ENCODE measurements at regions not wholly inside any gene's neighbourhood (a gene's known extent, or its start where the extent isn't known, plus 50 kb on each side); places are given as distances from the start of the nearest gene placed in this dataset.

- DNase-seq (ENCODE audit: low read depth) = no peak
These were observed 160.4 kb downstream of the AACS start for GRCh38 chr12:125225641-125226040.

- peak; percentile 49 for DNase-seq (ENCODE audit: low read depth)
These were observed 163.5 kb downstream of the AACS start for GRCh38 chr12:125228519-125229260.

DNA sequence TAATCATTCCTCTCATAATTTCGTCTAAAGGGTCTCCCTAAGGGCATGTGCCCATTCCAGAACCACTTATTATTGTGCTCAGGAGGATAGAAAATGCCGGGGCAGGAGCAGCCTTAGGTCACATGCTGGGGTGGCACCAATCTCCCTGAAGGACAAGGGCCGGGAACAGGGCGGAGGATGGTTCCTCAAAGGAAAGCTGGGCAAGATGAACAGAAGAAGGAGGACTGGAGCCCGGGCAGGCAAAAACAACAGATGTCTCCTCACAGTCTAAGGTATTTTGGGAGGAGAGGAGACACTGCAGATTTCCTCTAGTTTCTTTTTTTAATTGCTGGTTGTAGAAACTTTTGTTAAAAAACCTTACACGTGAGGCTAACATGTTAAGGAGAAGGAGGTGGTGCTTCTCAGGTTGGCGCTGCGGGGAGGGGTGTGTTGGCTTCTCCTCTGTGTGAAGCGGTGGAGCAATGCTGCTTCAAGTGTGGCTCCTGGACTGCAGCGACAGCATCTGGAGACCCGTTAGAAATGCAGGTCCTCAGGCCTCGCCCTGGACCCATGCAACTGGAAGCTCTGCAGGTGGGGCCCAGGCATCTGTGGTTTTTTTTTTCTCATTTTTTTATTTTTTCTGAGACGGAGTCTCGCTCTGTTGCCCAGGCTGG lies 164.8 kb downstream of the AACS start:
- no peak for DNase-seq (ENCODE audit: low read depth)

DNA sequence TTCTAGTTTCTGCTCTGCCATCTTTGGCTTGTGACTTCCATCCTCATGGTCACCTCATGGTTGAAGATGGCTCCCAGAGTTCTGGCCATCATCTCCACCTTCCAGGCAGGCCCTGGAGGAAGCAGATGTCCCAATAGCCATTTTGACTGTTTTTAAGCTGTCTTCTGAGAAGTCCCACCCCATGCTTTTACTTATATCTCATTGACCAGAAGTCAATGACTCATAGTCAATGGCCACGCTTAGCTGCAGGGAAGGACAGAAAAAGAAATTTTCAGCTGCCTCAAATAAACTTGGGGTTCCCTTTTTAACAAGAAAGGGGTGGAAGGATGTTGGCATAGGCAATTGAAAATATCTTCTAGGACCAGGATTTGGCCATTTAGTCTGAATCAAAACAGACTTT lies 168.1 kb downstream of the AACS start:
- DNase-seq (ENCODE audit: low read depth) = no peak

GRCh38 chr12:125239563-125239962 lies 174.3 kb downstream of the AACS start:
- DNase-seq (ENCODE audit: low read depth) = no peak

DNA sequence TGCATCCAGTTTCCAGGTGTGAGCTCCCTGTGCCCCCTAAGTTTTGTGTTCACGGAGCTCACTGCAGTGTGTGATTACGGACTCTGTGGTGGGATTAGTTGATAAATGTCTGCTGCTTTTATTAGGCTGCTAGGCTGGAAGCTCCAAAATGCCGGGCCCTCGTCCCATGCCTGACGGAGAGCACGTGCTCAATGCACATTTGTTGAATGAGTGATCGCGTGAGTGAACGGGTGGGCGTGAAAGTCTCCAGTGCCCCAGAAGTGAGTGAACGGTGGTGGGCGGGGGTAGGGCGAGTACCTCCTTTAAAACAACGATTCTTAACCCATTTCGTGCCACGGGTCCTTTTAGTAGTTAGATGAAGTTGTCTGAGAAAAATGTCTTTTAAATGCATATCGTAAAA lies 175.5 kb downstream of the AACS start:
- DNase-seq (ENCODE audit: low read depth) = no peak

DNA sequence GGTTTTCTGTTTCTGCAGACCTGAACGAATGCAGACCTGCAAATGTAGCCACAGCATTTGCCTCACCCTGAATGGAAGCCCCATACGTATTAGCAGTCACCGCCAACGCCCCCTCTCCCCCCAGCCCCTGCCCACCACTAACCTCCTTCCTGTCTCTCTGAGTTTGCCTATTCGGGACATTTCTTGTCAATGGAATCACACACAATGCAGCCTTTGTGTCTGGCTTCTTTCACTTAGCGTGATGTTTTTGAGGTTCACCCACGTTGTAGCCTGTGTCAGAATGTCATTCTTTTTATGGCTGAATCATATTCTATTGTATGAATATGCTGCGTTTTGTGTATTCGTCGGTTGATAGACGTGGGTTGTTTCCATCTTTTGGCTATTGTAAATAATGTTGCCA lies 178.6 kb downstream of the AACS start:
- DNase-seq (ENCODE audit: low read depth) = no peak

GRCh38 chr12:125244338-125244737 lies 179.1 kb downstream of the AACS start:
- DNase-seq (ENCODE audit: low read depth) = no peak

DNA sequence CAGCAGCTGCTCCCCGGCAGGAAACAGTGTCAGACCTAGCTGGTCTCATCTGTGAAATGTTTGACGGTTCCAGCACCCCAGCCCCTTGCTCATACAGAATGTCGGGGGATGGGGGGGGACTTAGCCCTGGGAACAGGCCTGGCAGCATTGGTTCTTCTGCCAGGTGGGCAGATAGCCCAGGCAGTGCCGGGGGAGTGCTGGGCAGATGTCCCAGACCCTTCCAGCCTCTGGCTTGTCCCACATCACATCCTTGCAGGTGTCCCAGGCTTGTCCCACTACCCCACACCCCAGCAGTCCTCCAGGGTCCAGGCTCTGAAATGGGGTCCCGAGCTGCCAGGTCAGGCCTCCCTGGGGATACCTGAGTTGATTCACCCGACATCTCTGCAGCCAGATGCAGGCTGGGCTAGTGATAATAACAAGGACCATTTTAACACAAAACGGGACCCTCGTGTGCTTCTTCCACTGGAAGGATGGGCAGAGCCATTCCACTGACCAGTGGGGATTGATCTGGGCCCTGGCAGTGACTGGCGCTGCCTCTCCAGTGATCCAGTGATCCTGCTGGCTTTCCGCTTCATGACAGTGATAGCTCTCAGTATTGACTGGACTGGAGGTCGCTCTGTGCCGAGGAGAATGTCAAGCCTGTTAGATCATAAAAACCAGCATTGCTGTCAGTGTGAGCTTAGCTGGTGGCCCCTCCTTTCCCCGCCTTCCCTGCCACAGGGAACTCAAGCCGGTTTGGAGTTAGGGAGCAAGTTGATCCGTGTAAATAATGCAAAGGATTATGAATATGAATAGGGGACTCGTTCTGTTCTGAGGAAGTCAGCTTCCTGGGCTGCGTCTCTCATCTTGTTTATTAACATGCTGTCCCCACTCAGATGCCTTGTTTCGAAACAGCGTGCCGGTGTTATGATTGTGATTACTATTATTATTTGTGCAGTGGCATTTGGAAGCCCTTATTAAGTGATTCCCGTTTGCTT lies 180.6 kb downstream of the AACS start:
- DNase-seq (ENCODE audit: low read depth) = no peak

DNA sequence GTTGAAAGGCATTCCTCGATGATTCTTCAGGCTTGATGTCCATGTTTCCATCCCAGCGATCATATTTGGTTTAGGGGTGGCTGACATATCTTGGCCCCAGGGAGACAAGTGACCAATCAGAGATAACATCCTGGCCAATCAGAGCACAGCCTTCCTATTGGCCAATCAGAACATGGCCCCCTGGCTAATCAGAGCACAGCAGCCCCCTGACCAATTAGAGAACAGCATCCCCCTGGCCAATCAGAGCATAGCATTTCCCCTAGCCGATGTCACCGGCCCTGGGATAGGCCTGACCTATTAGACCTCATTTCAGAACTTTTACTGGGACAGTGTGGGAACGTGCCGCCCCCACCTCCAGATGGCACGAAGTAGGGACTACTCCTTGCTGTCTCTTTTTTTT lies 182.2 kb downstream of the AACS start:
- no peak for DNase-seq (ENCODE audit: low read depth)

GRCh38 chr12:125249066-125249824 lies 184.0 kb downstream of the AACS start:
- no peak for DNase-seq (ENCODE audit: low read depth)

DNA sequence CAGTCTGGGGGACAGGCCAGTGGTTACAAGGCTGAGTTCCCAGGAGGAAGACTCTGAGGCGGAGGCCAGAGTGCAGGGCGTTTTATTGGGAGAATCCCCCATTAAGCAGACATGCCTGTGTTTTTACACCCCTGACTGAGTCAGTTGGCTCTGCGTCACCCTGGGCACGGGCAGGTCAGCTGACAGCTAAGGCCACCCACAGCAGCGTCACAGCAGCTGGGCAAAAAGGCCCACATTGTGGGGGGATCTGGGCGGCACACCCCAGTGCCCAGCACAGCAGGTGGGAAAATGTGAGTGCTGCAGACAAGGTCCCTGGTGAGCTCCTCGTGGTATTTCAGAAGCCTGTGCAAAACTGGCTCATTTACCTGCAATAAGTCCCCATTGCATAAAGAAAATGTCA lies 184.7 kb downstream of the AACS start:
- DNase-seq (ENCODE audit: low read depth) = peak; percentile 69

GRCh38 chr12:125254236-125254635 lies 189.0 kb downstream of the AACS start:
- DNase-seq (ENCODE audit: low read depth) = no peak

DNA sequence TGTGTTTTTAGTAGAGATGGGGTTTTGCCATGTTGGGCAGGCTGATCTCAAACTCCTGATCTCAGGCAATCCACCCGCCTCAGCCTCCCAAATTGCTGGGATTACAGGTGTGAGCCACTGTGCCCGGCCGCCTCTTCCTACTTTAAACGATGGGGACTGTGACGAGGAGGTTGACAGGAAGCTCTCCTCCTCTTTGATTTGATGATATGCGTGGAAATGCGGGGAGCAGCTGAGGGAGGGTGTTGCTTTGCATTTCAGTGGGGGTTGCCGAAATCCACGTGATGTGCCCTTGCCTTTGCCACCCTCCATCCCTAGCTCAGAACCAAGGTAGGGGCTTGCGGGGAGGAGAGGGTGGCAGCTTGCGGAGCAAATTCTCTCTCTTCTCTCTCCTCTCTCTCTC lies 189.6 kb downstream of the AACS start:
- no peak for DNase-seq (ENCODE audit: low read depth)

DNA sequence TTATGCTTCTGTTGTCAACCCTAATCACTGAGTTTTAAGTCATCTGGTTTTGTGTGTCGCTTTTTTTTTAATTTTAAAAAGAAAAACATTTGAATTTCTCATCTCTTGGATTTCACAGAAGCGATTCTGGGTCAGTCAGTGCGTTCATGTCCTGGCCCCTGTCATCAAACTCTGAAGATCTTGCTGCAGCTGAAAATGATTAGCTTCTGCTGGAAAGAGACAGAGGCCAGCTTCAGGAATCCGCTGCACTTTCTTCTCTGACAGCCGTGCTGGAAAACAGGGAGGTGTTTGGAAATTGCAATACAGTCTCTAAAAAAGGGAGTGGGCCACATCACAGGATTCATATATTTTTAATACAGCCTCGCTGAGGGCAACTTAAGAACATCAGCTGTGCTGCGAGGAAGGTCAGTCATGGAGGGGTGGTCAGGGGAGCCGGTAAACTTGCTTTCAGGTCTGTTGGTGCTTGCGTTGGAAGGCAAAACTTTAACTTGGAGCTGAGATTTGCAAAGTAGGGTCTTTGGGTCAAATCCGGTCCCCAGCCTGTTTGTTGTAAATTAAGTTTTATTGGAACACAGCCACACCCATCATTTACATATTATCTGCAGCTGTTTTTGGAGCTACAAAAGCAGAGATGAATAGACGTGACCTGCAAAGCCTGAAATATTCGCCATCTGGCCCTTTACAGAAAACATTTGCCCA lies 190.8 kb downstream of the AACS start:
- DNase-seq (ENCODE audit: low read depth) = no peak

DNA sequence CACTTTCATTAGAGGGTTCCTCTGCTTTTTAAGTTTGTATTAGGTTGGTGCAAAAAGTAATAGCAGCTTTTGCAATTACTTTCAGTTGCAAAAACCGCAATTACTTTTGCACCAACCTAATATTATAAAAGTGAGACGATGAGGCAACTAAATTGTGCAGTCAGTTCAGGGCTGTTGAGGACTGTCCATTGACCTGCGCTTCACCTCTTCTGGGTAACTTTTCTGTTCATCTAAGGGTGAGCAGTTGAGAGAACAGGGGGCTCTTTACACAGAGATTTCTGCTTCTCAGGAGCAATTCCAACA lies 191.3 kb downstream of the AACS start:
- no peak for DNase-seq (ENCODE audit: low read depth)

GRCh38 chr12:125259178-125259867 lies 194.1 kb downstream of the AACS start:
- peak; percentile 59 for DNase-seq (ENCODE audit: low read depth)

- DNase-seq (ENCODE audit: low read depth) = no peak
These were observed 197.6 kb downstream of the AACS start for GRCh38 chr12:125262851-125263250.

DNA sequence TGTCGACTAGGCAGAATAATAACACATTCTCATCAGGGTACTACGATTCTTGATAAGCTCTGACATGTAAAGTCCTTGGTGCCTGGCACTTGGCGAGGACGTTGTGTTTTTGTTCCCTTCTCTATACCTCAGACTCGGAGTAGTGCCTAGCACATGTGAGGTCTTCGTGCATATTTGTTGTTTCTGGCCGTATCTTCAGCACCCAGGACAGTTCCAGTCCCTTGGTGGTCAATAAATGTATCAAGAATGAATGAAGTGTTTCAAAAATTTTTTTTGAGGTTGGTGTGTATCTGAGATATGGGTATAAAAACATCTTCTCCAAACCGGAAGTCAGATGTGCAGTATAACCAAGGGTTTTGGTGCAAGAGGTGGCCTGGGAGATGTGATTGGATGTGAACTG lies 198.2 kb downstream of the AACS start:
- no peak for DNase-seq (ENCODE audit: low read depth)

DNA sequence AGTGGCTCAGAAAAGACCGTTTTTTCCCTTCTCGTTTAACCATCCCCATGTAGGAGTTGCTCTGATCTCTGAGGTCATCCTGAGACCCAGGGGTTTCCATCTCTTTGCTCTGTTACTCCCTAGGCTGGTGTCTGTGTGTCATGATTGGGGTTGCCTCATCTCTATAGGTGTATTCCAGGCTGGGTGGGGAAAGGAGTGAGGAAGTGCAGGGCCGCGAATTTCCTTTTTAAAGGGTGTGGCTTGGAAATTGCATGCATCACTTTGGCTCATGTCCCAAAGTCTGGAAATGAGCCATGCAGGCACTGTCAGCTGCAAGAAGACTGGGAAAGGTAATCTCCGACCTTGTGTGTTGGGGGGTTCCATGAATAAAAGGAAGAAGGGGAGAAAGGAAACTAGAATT lies 201.9 kb downstream of the AACS start:
- peak; percentile 53 for DNase-seq (ENCODE audit: low read depth)

- DNase-seq (ENCODE audit: low read depth) = no peak
These were observed 204.0 kb downstream of the AACS start for GRCh38 chr12:125269276-125269675.

Measured in Daoy (cell line).